PC-3 (cell line): ENCODE measurements at regions not wholly inside any gene's neighbourhood (a gene's known extent, or its start where the extent isn't known, plus 50 kb on each side); places are given as distances from the start of the nearest gene placed in this dataset.

Experiments
- EZH2 ChIP-seq: fragments of 300-600 bp; sonication (generic); IDR thresholded peaks from one replicate; pipeline ENCODE4 v1.6.1; 2017; ENCODE audit warnings: antibody characterized with exemption, mild to moderate bottlenecking, low read length; ENCODE audit not compliant: unreplicated experiment
- EZH2phosphoT487 ChIP-seq: fragments of 300-600 bp; sonication (generic); IDR thresholded peaks from 2 replicates; pipeline ENCODE4 v1.6.1; 2018; ENCODE audit warnings: mild to moderate bottlenecking, antibody characterized with exemption, low read length, borderline replicate concordance
- TF ChIP-seq, protein P1 (sequence below): fragments of 300-600 bp; sonication (generic); conservative IDR thresholded peaks from 2 replicates; pipeline ENCODE4 v1.5.1; 2017; ENCODE audit warnings: antibody characterized with exemption, low read depth, mild to moderate bottlenecking, low read length

DNA sequence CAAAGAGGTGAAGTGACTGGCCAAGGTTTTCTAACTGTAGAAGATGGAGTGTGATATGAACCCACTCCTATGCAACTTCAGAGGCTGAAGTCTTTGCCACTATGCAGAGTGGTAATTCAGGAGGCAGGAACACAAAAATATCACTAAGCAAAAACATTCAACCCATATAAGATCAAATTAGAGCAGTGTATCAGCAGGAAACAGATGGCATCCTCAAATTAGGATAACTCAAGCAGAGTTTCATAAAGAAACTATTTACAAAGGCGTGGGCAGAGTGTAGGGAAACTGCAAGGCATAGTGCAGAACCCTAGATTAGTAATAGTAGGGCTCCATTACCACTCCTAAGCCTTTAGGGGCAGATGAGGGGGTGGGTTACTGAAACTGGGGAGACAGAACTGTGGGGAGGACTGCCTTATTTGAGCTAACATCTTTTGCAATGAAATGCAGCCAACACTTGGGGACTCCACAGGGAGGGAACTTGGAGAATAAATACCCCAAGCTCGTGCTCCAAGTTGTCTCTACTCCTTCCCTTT is 72.2 kb downstream of the PTTG1 start:
- no peak for TF ChIP-seq EZH2phosphoT487
- TF ChIP-seq, protein P1, sequence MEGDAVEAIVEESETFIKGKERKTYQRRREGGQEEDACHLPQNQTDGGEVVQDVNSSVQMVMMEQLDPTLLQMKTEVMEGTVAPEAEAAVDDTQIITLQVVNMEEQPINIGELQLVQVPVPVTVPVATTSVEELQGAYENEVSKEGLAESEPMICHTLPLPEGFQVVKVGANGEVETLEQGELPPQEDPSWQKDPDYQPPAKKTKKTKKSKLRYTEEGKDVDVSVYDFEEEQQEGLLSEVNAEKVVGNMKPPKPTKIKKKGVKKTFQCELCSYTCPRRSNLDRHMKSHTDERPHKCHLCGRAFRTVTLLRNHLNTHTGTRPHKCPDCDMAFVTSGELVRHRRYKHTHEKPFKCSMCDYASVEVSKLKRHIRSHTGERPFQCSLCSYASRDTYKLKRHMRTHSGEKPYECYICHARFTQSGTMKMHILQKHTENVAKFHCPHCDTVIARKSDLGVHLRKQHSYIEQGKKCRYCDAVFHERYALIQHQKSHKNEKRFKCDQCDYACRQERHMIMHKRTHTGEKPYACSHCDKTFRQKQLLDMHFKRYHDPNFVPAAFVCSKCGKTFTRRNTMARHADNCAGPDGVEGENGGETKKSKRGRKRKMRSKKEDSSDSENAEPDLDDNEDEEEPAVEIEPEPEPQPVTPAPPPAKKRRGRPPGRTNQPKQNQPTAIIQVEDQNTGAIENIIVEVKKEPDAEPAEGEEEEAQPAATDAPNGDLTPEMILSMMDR = no peak
- no peak for TF ChIP-seq EZH2
